ENCODE measurements at regions not wholly inside any gene's neighbourhood (a gene's known extent, or its start where the extent isn't known, plus 50 kb on each side); places are given as distances from the start of the nearest gene placed in this dataset.

DNA sequence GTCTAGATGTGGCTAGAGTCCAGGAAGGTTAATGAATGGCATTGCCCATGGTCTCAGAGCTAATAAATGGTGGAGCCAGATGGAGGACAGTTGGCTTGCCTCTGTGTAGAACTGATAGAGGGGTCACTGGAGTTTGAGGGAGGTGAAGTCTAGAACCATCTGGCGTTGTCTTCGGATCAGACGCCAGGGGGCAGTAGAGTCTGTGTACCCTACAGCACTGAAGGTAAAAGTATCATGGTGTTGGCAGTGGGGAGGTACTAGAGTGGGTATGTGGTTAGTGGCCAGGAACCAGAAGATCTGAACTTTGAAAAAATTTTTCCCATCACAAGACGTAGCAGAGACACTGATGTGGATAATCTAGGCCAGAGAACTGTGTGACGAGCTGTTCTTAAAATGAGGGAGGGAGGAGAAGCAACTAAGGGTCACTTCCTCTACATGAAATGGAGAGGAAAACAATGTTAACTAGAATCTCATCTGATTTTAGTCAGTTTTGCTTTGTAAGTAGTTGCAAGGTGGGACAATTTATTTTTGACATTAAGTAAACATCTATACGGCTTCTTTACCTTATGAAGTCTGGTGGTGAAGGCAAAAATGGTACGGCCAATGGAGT, 227.9 kb upstream of the PRSS58 start:
- no peak for TF ChIP-seq ZNF274 (IDR thresholded peaks at IDR 0.05; ENCODE audit: low read depth, low read length)
- TF ChIP-seq YY1 (IDR thresholded peaks at IDR 0.05; ENCODE audit: insufficient read depth, insufficient read length), result no peak
- no peak for TF ChIP-seq SUZ12 (IDR thresholded peaks at IDR 0.05; ENCODE audit: extremely low read depth, insufficient read depth, insufficient read length)
